Ishikawa (cell line): ENCODE measurements at regions not wholly inside any gene's neighbourhood (a gene's known extent, or its start where the extent isn't known, plus 50 kb on each side); places are given as distances from the start of the nearest gene placed in this dataset.

Source experiments
- EGR1 ChIP-seq: IDR thresholded peaks from 2 replicates; pipeline ENCODE4 v1.6.1; 2012
- EP300 ChIP-seq: IDR thresholded peaks from 2 replicates; pipeline ENCODE4 v1.6.1; 2012; ENCODE audit warnings: borderline replicate concordance
- FOXM1 ChIP-seq: IDR thresholded peaks from 2 replicates; pipeline ENCODE4 v1.6.1; 2012; ENCODE audit warnings: low read depth, borderline replicate concordance
- MAX ChIP-seq: IDR thresholded peaks from 2 replicates; pipeline ENCODE4 v1.6.1; 2012
- NFIC ChIP-seq: IDR thresholded peaks from 2 replicates; pipeline ENCODE4 v1.6.1; 2012
- RAD21 ChIP-seq: IDR thresholded peaks from 2 replicates; pipeline ENCODE4 v1.6.1; 2012; ENCODE audit warnings: low read depth
- TAF1 ChIP-seq: IDR thresholded peaks from 2 replicates; pipeline ENCODE4 v1.6.1; 2012; ENCODE audit warnings: low read depth, mild to moderate bottlenecking
- YY1 ChIP-seq: IDR thresholded peaks from 2 replicates; pipeline ENCODE4 v1.6.1; 2012; ENCODE audit warnings: low read depth

DNA sequence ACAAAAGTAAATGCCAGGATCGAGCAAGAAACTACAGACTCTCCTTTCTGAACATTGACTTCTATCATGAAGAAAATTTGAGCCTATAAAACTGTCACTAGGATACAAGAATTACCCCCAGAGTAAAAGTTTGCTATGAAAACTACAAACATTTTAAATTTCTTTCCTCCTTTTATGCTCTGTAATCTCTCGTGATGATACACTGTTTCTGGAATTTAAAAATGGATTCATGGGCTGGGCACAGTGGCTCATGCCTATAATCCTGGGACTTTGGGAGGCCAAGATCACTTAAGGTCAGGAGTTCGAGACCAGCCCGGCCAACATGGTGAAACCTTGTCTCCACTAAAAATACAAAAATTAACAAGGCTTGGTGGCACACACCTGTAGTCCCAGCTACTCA is 181.3 kb downstream of the ZNF281 start:
- TF ChIP-seq TAF1, result no peak

DNA sequence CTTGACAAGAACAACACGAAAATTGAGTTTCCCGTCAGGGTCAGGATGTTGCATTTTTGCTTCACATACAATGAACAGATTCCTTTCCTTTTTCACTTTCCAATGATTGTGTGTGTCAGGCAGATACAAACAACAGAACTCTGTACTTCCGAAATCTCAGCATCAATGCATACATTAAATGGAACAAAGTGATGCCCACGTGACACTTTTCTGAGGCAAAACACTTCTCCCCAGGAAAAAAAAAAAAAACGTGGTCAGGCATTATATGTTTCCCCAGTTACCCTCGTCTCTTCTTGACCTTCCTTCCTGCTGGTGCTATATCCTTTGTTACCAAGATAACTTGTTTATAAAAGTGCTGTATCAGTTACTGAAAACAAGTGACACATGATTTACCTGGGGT is 181.8 kb downstream of the ZNF281 start:
- TF ChIP-seq EGR1 (no peak), NFIC (no peak), YY1 (no peak), MAX (no peak), RAD21 (no peak), TAF1 (no peak), FOXM1 (no peak), EP300 (no peak)
